NCI-H128 (cell line): ENCODE measurements at regions not wholly inside any gene's neighbourhood (a gene's known extent, or its start where the extent isn't known, plus 50 kb on each side); places are given as distances from the start of the nearest gene placed in this dataset.
"Not testable (repeated sequence)": the region's sequence is repeated elsewhere in the genome, so short reads cannot be mapped to it uniquely, and the experiment has no call there.

ENCODE experiments used
- DNase-seq: peaks from one replicate; lab custom pipeline; 2025; ENCODE audit not compliant: unreplicated experiment; lab: John Stamatoyannopoulos, UW

GRCh38 chr6:164048840-164049516, 634.5 kb downstream of the QKI start:
- DNase-seq: no peak

GRCh38 chr6:164045082-164045481, 630.6 kb downstream of the QKI start:
- DNase-seq: no peak

- DNase-seq: not testable (repeated sequence)
These were observed 629.1 kb downstream of the QKI start for GRCh38 chr6:164043656-164044055.

GRCh38 chr6:164042212-164042611, 627.7 kb downstream of the QKI start:
- no peak for DNase-seq

- DNase-seq: no peak
These were observed 626.5 kb downstream of the QKI start for GRCh38 chr6:164040994-164041393.

- DNase-seq: no peak
These were observed 625.4 kb downstream of the QKI start for GRCh38 chr6:164039954-164040375.

GRCh38 chr6:164037171-164037870, 622.8 kb downstream of the QKI start:
- DNase-seq: no peak

GRCh38 chr6:164035900-164036485, 621.5 kb downstream of the QKI start:
- peak; percentile 65 for DNase-seq

GRCh38 chr6:164034602-164035140, 620.2 kb downstream of the QKI start:
- DNase-seq: no peak

- no peak for DNase-seq
These were observed 610.7 kb downstream of the QKI start for GRCh38 chr6:164025180-164025579.

- DNase-seq: no peak
These were observed 609.0 kb downstream of the QKI start for GRCh38 chr6:164023535-164023934.

- no peak for DNase-seq
These were observed 608.1 kb downstream of the QKI start for GRCh38 chr6:164022632-164023031.

- DNase-seq: no peak
These were observed 607.2 kb downstream of the QKI start for GRCh38 chr6:164021589-164022250.

GRCh38 chr6:164020142-164020541, 605.6 kb downstream of the QKI start:
- DNase-seq: no peak

GRCh38 chr6:164018133-164018532, 603.6 kb downstream of the QKI start:
- DNase-seq: no peak

GRCh38 chr6:164016056-164016455, 601.5 kb downstream of the QKI start:
- no peak for DNase-seq

GRCh38 chr6:164015088-164015484, 600.6 kb downstream of the QKI start:
- DNase-seq: no peak

GRCh38 chr6:164014346-164015087, 600.0 kb downstream of the QKI start:
- DNase-seq: no peak

- no peak for DNase-seq
These were observed 599.1 kb downstream of the QKI start for GRCh38 chr6:164013480-164014208.

GRCh38 chr6:164011321-164011720, 596.8 kb downstream of the QKI start:
- no peak for DNase-seq
